ENCODE measurements at regions not wholly inside any gene's neighbourhood (a gene's known extent, or its start where the extent isn't known, plus 50 kb on each side); places are given as distances from the start of the nearest gene placed in this dataset.

- TF ChIP-seq CTCF (IDR thresholded peaks at IDR 0.05) (no peak), EZH2 (IDR thresholded peaks at IDR 0.05; ENCODE audit: borderline replicate concordance, insufficient read depth, low read depth, low read length, poor library complexity, severe bottlenecking) (no peak)
Measured at GRCh38 chr2:14513903-14514302, 118.6 kb upstream of the LRATD1 start.

All from B cell (primary cell).